Transverse colon (tissue), 4 donors: ENCODE measurements at regions not wholly inside any gene's neighbourhood (a gene's known extent, or its start where the extent isn't known, plus 50 kb on each side); places are given as distances from the start of the nearest gene placed in this dataset.

Experiments
- DNase-seq: peaks from one replicate; pipeline ENCODE4 v3.0.0-alpha.2; 2019
- H3K27ac ChIP-seq, 4 donors: fragments of 200-600 bp; sonication (generic); 2 replicates each; pipeline ENCODE4 v1.5.1; 2016 to 2018; ENCODE audit warnings: inconsistent platforms in 4 of 4
- H3K27me3 ChIP-seq: fragments of 200-600 bp; sonication (generic); 2 replicates; pipeline ENCODE4 v1.5.1; 2017; ENCODE audit warnings: inconsistent platforms
- H3K36me3 ChIP-seq, 4 donors: fragments of 200-600 bp; sonication (generic); 2 replicates each; pipeline ENCODE4 v1.5.1; 2017 to 2019; ENCODE audit warnings: inconsistent platforms in 4 of 4
- H3K4me1 ChIP-seq, 4 donors: fragments of 200-600 bp; sonication (generic); 2 replicates each; pipeline ENCODE4 v1.5.1; 2017 to 2020; ENCODE audit warnings: inconsistent platforms in 4 of 4
- H3K4me3 ChIP-seq, 4 donors: fragments of 200-600 bp; sonication (generic); 1 replicate in 1 of 4; 2 replicates in 3 of 4; pipeline versions ENCODE4 v1.5.1 to v1.6.1; 2017 to 2019; ENCODE audit warnings: inconsistent platforms in 4 of 4
- H3K9me3 ChIP-seq, 2 donors: fragments of 200-600 bp; sonication (generic); 2 replicates each; pipeline ENCODE4 v1.5.1; 2017 to 2019; ENCODE audit warnings: inconsistent platforms in 2 of 2
- CTCF ChIP-seq, 5 experiments: fragments of 200-600 bp in 3 of 5; fragments of 450-650 bp in 2 of 5; sonication (generic) in 3 of 5; IDR thresholded peaks; 1 replicate in 2 of 5; 2 replicates in 3 of 5; pipeline ENCODE4 v1.5.1; 2016 to 2017; ENCODE audit warnings: antibody characterized with exemption in 5 of 5, inconsistent platforms in 3 of 5, mild to moderate bottlenecking in 2 of 5, moderate library complexity in 1 of 5
- EP300 ChIP-seq: sonication (generic); formaldehyde crosslinking; IDR thresholded peaks from one replicate; pipeline ENCODE4 v1.6.1; 2017; ENCODE audit warnings: antibody characterized with exemption, low read depth
- POLR2A ChIP-seq: fragments of 450-650 bp; IDR thresholded peaks from one replicate; pipeline ENCODE4 v1.6.1; 2016; ENCODE audit warnings: antibody characterized with exemption, mild to moderate bottlenecking, moderate library complexity
- POLR2AphosphoS5 ChIP-seq, 3 donors: sonication (generic); formaldehyde crosslinking; IDR thresholded peaks; one replicate each; pipeline ENCODE4 v1.6.1; 2016; ENCODE audit warnings: antibody characterized with exemption in 3 of 3
- WGBS, 2 donors: methylation state at CpG; one replicate each; pipeline ENCODE4 v1.1.5; 2018; ENCODE audit warnings: low coverage in 1 of 2; 5-methylcytosine and 5-hydroxymethylcytosine counted together
- in situ Hi-C, 4 donors: fragments of 200-750 bp; cut with MboI; loops; one replicate each; pipeline versions ENCODE4 v1.15.0 to v1.15.1; 2017; ENCODE audit warnings: low sequenced_read_pairs in 3 of 4, low pct_ligation_motif_present in 1 of 4, low pct_unique_long_range_greater_than_20kb in 1 of 4
- intact Hi-C: fragments of 100-400 bp; cut with DNase I; formaldehyde crosslinking; loops from one replicate; pipeline ENCODE4 v1.15.1; 2023; ENCODE audit warnings: low total_unique reads

- H3K4me3 ChIP-seq = no peak overlapping the region
- DNase-seq = no peak
- WGBS, 2 donors = 80 to 83% methylated on average over 6 of the region's 6 CpGs
- H3K9me3 ChIP-seq = no peaks in the 10 kb centered on the region
- intact Hi-C loops = no loop called here
- in situ Hi-C loops = no loop called here
- TF ChIP-seq EP300 = no peak
- no peak for TF ChIP-seq CTCF (IDR thresholded peaks at IDR 0.05)
- TF ChIP-seq POLR2A = no peak
- TF ChIP-seq POLR2AphosphoS5 (IDR thresholded peaks at IDR 0.05) = no peak
- H3K27me3 ChIP-seq = peaks cover 52% of the 10 kb centered on the region
- no peaks in the 10 kb centered on the region for H3K36me3 ChIP-seq
- H3K4me1 ChIP-seq = no peaks in the 10 kb centered on the region
- H3K27ac ChIP-seq = no peak overlapping the region
Measured at GRCh38 chr10:128287921-128288320, 161.7 kb upstream of the MKI67 start.

- no peak overlapping the region for H3K4me3 ChIP-seq
- in situ Hi-C loops (no loop called here), intact Hi-C loops (no loop called here)
- H3K27me3 ChIP-seq = peaks cover 52% of the 10 kb centered on the region
- no peak overlapping the region for H3K27ac ChIP-seq
- no peaks in the 10 kb centered on the region for H3K36me3 ChIP-seq
- no peaks in the 10 kb centered on the region for H3K9me3 ChIP-seq
- H3K4me1 ChIP-seq = no peaks in the 10 kb centered on the region
- 87 to 93% methylated on average over 4 of the region's 4 CpGs for WGBS, 2 donors
- TF ChIP-seq CTCF (IDR thresholded peaks at IDR 0.05) (no peak), POLR2AphosphoS5 (IDR thresholded peaks at IDR 0.05) (no peak), POLR2A (no peak), EP300 (no peak)
- no peak for DNase-seq
Measured at GRCh38 chr10:128289621-128290020, 163.4 kb upstream of the MKI67 start.

- Histone ChIP-seq H3K4me3 (no peak overlapping the region), H3K27me3 (peaks cover under 1% of the 10 kb centered on the region), H3K9me3 (no peaks in the 10 kb centered on the region), H3K4me1 (no peaks in the 10 kb centered on the region), H3K36me3 (no peaks in the 10 kb centered on the region), H3K27ac (no peak overlapping the region)
- intact Hi-C loops = no loop called here
- no peak for TF ChIP-seq CTCF (IDR thresholded peaks at IDR 0.05)
- no peak for TF ChIP-seq POLR2AphosphoS5 (IDR thresholded peaks at IDR 0.05)
- no peak for TF ChIP-seq EP300
- TF ChIP-seq POLR2A = no peak
- DNase-seq = no peak
- in situ Hi-C loops = no loop called here
- 70 to 85% methylated on average over 7 of the region's 7 CpGs for WGBS, 2 donors
Measured at GRCh38 chr10:128295003-128295402, 168.8 kb upstream of the MKI67 start.

- WGBS, 2 donors = 68 to 71% methylated on average over 8 to 13 of the region's 13 CpGs
- in situ Hi-C loops = no loop called here
Measured at GRCh38 chr10:128296253-128297007, 170.2 kb upstream of the MKI67 start.

More at GRCh38 chr10:128296253-128297007, 170.2 kb upstream of the MKI67 start:
- Histone ChIP-seq H3K27ac (no peak overlapping the region), H3K9me3 (no peaks in the 10 kb centered on the region), H3K27me3 (no peaks in the 10 kb centered on the region), H3K4me3 (no peak overlapping the region), H3K36me3 (no peaks in the 10 kb centered on the region), H3K4me1 (no peaks in the 10 kb centered on the region)
- DNase-seq = no peak
- TF ChIP-seq POLR2AphosphoS5 (IDR thresholded peaks at IDR 0.05) = no peak
- TF ChIP-seq CTCF (IDR thresholded peaks at IDR 0.05) = no peak
- TF ChIP-seq EP300 = no peak
- TF ChIP-seq POLR2A = no peak
- intact Hi-C loops = no loop called here
